ENCODE measurements at regions not wholly inside any gene's neighbourhood (a gene's known extent, or its start where the extent isn't known, plus 50 kb on each side); places are given as distances from the start of the nearest gene placed in this dataset.

GRCh38 chr6:7664003-7664402, 61.9 kb upstream of the BMP6 start:
- Histone ChIP-seq H3K9me1 (ENCODE audit: control insufficient read depth, extremely low read depth, insufficient read depth, low read length) (no peaks in the 10 kb centered on the region), H3K4me3 (ENCODE audit: control insufficient read depth in 2 of 3, extremely low read depth in 1 of 3, insufficient read depth in 2 of 3, low read depth in 1 of 3, low read length in 3 of 3) (no peak overlapping the region), H2AFZ (ENCODE audit: control insufficient read depth, low read length) (no peak overlapping the region), H3K4me1 (ENCODE audit: control insufficient read depth, extremely low read depth, insufficient read depth, low read length) (no peaks in the 10 kb centered on the region), H3K27me3 (ENCODE audit: control insufficient read depth, extremely low read depth, insufficient read depth, low read length) (no peaks in the 10 kb centered on the region), H3K79me2 (ENCODE audit: control insufficient read depth, insufficient read depth, low read length) (no peaks in the 10 kb centered on the region), H3K9me3 (ENCODE audit: control insufficient read depth, low read depth, low read length) (no peaks in the 10 kb centered on the region), H3K27ac (ENCODE audit: control insufficient read depth, insufficient read depth, low read length) (no peak overlapping the region), H4K20me1 (ENCODE audit: control insufficient read depth, extremely low read depth, insufficient read depth, low read length) (no peaks in the 10 kb centered on the region), H3K4me2 (ENCODE audit: control insufficient read depth, extremely low read depth, insufficient read depth, low read depth, low read length) (no peak overlapping the region), H3K36me3 (ENCODE audit: control insufficient read depth in 2 of 2, extremely low read depth in 1 of 2, insufficient read depth in 2 of 2, low read length in 2 of 2) (no peaks in the 10 kb centered on the region), H3K9ac (ENCODE audit: control insufficient read depth, extremely low read depth, insufficient read depth, low read length) (no peak overlapping the region)
- dilution Hi-C loops (cut with MboI; ENCODE audit: extremely low pct_ligation_motif_present, low sequenced_read_pairs): no loop called here
- TF ChIP-seq EZH2 (IDR thresholded peaks at IDR 0.05; ENCODE audit: low read length) (no peak), CTCF (optimal IDR thresholded peaks at IDR 0.05 in 1 of 3, IDR thresholded peaks at IDR 0.05 in 1 of 3, conservative IDR thresholded peaks at IDR 0.05 in 1 of 3; ENCODE audit: extremely low read depth in 1 of 3, insufficient read depth in 2 of 3, low read length in 3 of 3) (no peak)
- DNase-seq (ENCODE audit: low read depth, low spot score): no peak
- no peak for FAIRE-seq

GRCh38 chr6:7668936-7669335, 57.0 kb upstream of the BMP6 start:
- Histone ChIP-seq H3K79me2 (ENCODE audit: control insufficient read depth, insufficient read depth, low read length) (no peaks in the 10 kb centered on the region), H3K4me2 (ENCODE audit: control insufficient read depth, extremely low read depth, insufficient read depth, low read depth, low read length) (no peak overlapping the region), H3K9me1 (ENCODE audit: control insufficient read depth, extremely low read depth, insufficient read depth, low read length) (no peaks in the 10 kb centered on the region), H4K20me1 (ENCODE audit: control insufficient read depth, extremely low read depth, insufficient read depth, low read length) (no peaks in the 10 kb centered on the region), H3K27me3 (ENCODE audit: control insufficient read depth, extremely low read depth, insufficient read depth, low read length) (no peaks in the 10 kb centered on the region), H3K4me3 (ENCODE audit: control insufficient read depth in 2 of 3, extremely low read depth in 1 of 3, insufficient read depth in 2 of 3, low read depth in 1 of 3, low read length in 3 of 3) (no peak overlapping the region), H3K9ac (ENCODE audit: control insufficient read depth, extremely low read depth, insufficient read depth, low read length) (no peak overlapping the region), H2AFZ (ENCODE audit: control insufficient read depth, low read length) (no peak overlapping the region), H3K36me3 (ENCODE audit: control insufficient read depth in 2 of 2, extremely low read depth in 1 of 2, insufficient read depth in 2 of 2, low read length in 2 of 2) (no peaks in the 10 kb centered on the region), H3K27ac (ENCODE audit: control insufficient read depth, insufficient read depth, low read length) (no peak overlapping the region), H3K4me1 (ENCODE audit: control insufficient read depth, extremely low read depth, insufficient read depth, low read length) (peaks cover 27% of the 10 kb centered on the region), H3K9me3 (ENCODE audit: control insufficient read depth, low read depth, low read length) (no peaks in the 10 kb centered on the region)
- TF ChIP-seq EZH2 (IDR thresholded peaks at IDR 0.05; ENCODE audit: low read length): no peak
- TF ChIP-seq CTCF (optimal IDR thresholded peaks at IDR 0.05 in 1 of 3, IDR thresholded peaks at IDR 0.05 in 1 of 3, conservative IDR thresholded peaks at IDR 0.05 in 1 of 3; ENCODE audit: extremely low read depth in 1 of 3, insufficient read depth in 2 of 3, low read length in 3 of 3): no peak
- FAIRE-seq (no peak), DNase-seq (ENCODE audit: low read depth, low spot score) (no peak)
- dilution Hi-C loops (cut with MboI; ENCODE audit: extremely low pct_ligation_motif_present, low sequenced_read_pairs): no loop called here

Data from keratinocyte (primary cell).